ENCODE measurements at regions not wholly inside any gene's neighbourhood (a gene's known extent, or its start where the extent isn't known, plus 50 kb on each side); places are given as distances from the start of the nearest gene placed in this dataset.
A peak's percentile ranks its signal among the peaks of the same experiment; 100 is the strongest.

DNA sequence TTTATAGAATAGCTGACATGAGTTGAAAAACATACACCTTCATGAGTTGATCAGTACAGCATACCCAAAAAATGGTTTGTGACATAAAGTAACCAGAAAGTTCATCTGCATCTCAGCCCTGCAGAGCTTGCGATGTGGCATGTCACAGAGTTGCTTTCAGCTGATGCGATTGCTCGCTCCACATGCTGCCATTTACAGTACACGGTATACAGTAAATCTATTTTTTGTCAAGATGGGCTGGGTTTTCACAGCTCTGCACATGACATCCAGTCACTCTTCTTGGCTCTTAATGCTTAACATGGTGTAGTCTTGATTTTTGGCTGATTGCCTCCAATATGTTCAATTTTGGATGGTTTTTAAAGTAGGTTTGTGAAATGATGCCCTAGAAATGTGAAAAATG is 811.9 kb downstream of the SATB2 start:
- H3K9ac ChIP-seq (ENCODE audit: low read length in 5 of 5) = no peak overlapping the region
- H3K27ac ChIP-seq (ENCODE audit: low read depth, low read length) = no peak overlapping the region
- no peaks in the 10 kb centered on the region for H3K27me3 ChIP-seq (ENCODE audit: control insufficient read depth in 5 of 5, insufficient read depth in 4 of 5, low read length in 5 of 5)
- no peaks in the 10 kb centered on the region for H3K4me1 ChIP-seq (ENCODE audit: control insufficient read depth in 5 of 5, insufficient read depth in 5 of 5, low read length in 5 of 5)
- no peak overlapping the region for H3K4me3 ChIP-seq (ENCODE audit: low read depth in 1 of 5, low read length in 5 of 5)
- no peaks in the 10 kb centered on the region for H3K36me3 ChIP-seq (ENCODE audit: control insufficient read depth in 5 of 5, insufficient read depth in 5 of 5, low read length in 5 of 5)
- no peaks in the 10 kb centered on the region for H3K9me3 ChIP-seq (ENCODE audit: control insufficient read depth in 5 of 5, low read length in 5 of 5)

DNA sequence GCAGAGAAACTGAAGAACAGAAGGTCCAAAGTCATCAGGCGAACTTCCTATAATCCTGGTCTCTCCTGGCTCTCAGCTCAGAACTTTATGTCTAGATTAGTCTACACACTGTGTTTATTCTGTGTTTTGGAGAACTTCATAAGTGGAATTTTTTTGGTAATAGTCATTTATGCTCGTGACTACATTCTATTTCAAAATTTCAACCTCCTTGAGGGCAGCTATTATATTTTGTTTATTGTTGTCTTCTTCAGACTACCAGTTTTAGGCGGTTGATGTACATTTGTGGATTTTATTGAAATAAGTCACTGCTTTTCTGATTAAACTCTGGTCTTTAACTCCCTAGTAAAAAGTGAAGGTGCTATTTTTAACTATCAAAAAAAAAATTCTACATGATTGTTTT is 816.6 kb downstream of the SATB2 start:
- H3K4me3 ChIP-seq (ENCODE audit: low read depth in 1 of 5, low read length in 5 of 5) = no peak overlapping the region
- no peak overlapping the region for H3K9ac ChIP-seq (ENCODE audit: low read length in 5 of 5)
- no peak overlapping the region for H3K27ac ChIP-seq (ENCODE audit: low read depth, low read length)
- no peaks in the 10 kb centered on the region for H3K36me3 ChIP-seq (ENCODE audit: control insufficient read depth in 5 of 5, insufficient read depth in 5 of 5, low read length in 5 of 5)
- H3K4me1 ChIP-seq (ENCODE audit: control insufficient read depth in 5 of 5, insufficient read depth in 5 of 5, low read length in 5 of 5) = no peaks in the 10 kb centered on the region
- no peaks in the 10 kb centered on the region for H3K27me3 ChIP-seq (ENCODE audit: control insufficient read depth in 5 of 5, insufficient read depth in 4 of 5, low read length in 5 of 5)
- no peaks in the 10 kb centered on the region for H3K9me3 ChIP-seq (ENCODE audit: control insufficient read depth in 5 of 5, low read length in 5 of 5)

DNA sequence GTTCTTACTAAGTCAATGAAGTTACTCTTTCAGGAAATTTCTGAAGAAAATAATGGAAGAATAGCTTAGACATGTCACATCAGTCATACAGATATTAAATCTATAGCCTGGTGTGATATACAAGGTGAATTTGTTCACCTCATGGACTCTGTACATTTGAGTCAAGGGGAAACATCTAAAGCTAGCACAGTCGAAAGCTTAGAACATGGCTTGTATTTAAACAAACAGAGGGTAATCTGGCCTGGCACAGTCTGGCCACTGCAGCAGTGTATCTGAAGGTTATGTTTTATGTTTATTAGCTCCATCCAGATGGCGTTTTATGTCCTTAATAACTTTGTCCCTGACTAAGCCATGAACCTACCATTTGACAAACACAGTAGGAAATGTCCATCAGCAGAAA is 817.3 kb downstream of the SATB2 start:
- H3K9me3 ChIP-seq (ENCODE audit: control insufficient read depth in 5 of 5, low read length in 5 of 5) = no peaks in the 10 kb centered on the region
- H3K9ac ChIP-seq (ENCODE audit: low read length in 5 of 5) = no peak overlapping the region
- no peaks in the 10 kb centered on the region for H3K4me1 ChIP-seq (ENCODE audit: control insufficient read depth in 5 of 5, insufficient read depth in 5 of 5, low read length in 5 of 5)
- H3K27ac ChIP-seq (ENCODE audit: low read depth, low read length) = no peak overlapping the region
- H3K27me3 ChIP-seq (ENCODE audit: control insufficient read depth in 5 of 5, insufficient read depth in 4 of 5, low read length in 5 of 5) = no peaks in the 10 kb centered on the region
- H3K36me3 ChIP-seq (ENCODE audit: control insufficient read depth in 5 of 5, insufficient read depth in 5 of 5, low read length in 5 of 5) = no peaks in the 10 kb centered on the region
- no peak overlapping the region for H3K4me3 ChIP-seq (ENCODE audit: low read depth in 1 of 5, low read length in 5 of 5)

DNA sequence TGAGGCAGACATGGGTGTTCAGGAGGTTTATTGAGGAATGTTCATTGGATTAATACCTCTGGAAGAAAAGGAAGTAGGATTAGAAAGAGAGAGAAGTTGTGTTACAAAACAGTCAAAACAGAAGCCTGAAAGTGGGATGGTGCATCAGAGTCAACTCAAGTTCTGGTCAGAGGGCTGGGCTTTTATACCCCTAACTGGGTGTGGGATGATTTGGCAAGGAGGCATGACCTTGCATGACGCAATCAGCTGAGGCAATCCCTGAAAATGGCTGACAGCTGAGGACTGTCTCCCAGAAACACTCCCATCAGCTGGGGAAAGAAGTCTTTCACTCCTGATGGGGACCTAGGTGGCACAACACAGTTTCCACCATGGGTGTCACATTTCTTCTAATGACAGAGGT is 818.2 kb downstream of the SATB2 start:
- Histone ChIP-seq H3K27ac (ENCODE audit: low read depth, low read length) (no peak overlapping the region), H3K4me3 (ENCODE audit: low read depth in 1 of 5, low read length in 5 of 5) (no peak overlapping the region), H3K9ac (ENCODE audit: low read length in 5 of 5) (no peak overlapping the region), H3K36me3 (ENCODE audit: control insufficient read depth in 5 of 5, insufficient read depth in 5 of 5, low read length in 5 of 5) (no peaks in the 10 kb centered on the region), H3K4me1 (ENCODE audit: control insufficient read depth in 5 of 5, insufficient read depth in 5 of 5, low read length in 5 of 5) (no peaks in the 10 kb centered on the region), H3K27me3 (ENCODE audit: control insufficient read depth in 5 of 5, insufficient read depth in 4 of 5, low read length in 5 of 5) (no peaks in the 10 kb centered on the region), H3K9me3 (ENCODE audit: control insufficient read depth in 5 of 5, low read length in 5 of 5) (no peaks in the 10 kb centered on the region)

DNA sequence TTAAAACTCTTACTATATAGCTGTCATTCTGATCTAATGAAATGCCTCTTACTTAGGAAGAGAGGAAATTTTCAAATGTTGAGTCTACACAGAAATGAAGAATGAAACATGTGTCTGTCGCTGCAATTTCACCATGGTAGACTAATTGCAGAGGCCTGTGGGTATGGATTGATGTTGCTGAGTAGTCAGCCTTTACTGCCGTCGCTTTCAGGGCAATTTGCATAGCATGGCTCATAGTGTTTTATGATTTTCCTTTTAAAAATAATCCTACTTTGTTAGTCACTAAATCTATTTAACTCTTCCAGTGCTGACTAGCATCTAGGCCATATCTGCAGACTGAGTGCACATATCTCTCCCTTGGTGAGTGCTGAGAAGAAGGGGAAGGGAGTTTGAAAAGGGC is 819.2 kb downstream of the SATB2 start:
- Histone ChIP-seq H3K27ac (ENCODE audit: low read depth, low read length) (no peak overlapping the region), H3K9ac (ENCODE audit: low read length in 5 of 5) (no peak overlapping the region), H3K4me1 (ENCODE audit: control insufficient read depth in 5 of 5, insufficient read depth in 5 of 5, low read length in 5 of 5) (no peaks in the 10 kb centered on the region), H3K27me3 (ENCODE audit: control insufficient read depth in 5 of 5, insufficient read depth in 4 of 5, low read length in 5 of 5) (no peaks in the 10 kb centered on the region), H3K36me3 (ENCODE audit: control insufficient read depth in 5 of 5, insufficient read depth in 5 of 5, low read length in 5 of 5) (no peaks in the 10 kb centered on the region), H3K9me3 (ENCODE audit: control insufficient read depth in 5 of 5, low read length in 5 of 5) (no peaks in the 10 kb centered on the region), H3K4me3 (ENCODE audit: low read depth in 1 of 5, low read length in 5 of 5) (no peak overlapping the region)

DNA sequence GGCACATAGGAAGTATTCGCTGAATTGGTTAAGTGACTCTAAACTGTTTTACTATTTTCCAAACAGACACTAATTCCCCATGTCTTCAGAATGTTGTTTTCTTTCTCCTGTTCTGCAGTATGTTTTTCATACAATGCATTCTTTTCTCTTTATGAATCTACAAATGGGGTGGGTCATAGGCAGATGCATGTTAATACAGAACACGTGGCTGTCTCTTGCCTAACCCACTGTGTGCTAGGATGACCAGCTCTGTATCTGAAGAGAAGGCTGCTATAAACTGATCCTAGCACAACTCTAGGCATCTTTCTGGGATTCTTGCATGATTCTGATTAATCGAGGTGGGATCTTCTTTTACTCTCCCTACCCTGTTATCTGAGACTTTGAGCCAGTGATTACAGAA is 826.0 kb downstream of the PLCL1 start:
- Histone ChIP-seq H3K27ac (ENCODE audit: low read depth, low read length) (no peak overlapping the region), H3K4me3 (ENCODE audit: low read depth in 1 of 5, low read length in 5 of 5) (no peak overlapping the region), H3K27me3 (ENCODE audit: control insufficient read depth in 5 of 5, insufficient read depth in 4 of 5, low read length in 5 of 5) (no peaks in the 10 kb centered on the region), H3K36me3 (ENCODE audit: control insufficient read depth in 5 of 5, insufficient read depth in 5 of 5, low read length in 5 of 5) (no peaks in the 10 kb centered on the region), H3K9ac (ENCODE audit: low read length in 5 of 5) (no peak overlapping the region), H3K4me1 (ENCODE audit: control insufficient read depth in 5 of 5, insufficient read depth in 5 of 5, low read length in 5 of 5) (no peaks in the 10 kb centered on the region), H3K9me3 (ENCODE audit: control insufficient read depth in 5 of 5, low read length in 5 of 5) (no peaks in the 10 kb centered on the region)

DNA sequence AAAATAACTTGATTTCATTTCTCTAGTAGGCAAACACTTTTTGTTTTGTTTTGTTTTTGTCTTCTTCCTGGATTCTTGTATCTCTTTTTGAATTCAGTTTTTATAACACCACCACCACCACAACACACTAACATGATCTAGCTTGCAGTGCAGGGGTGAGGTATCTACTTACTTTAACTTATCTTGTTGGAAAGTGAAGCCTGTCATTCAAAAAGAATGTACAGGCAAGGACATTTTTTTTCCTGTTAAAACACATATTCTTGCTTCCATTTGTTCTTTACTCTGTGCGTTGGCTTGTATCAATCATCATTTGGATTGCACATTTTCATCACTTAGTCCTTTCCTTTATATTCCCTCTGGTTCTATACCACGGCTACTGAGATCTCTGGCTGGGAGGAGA is 824.2 kb downstream of the PLCL1 start:
- Histone ChIP-seq H3K9ac (ENCODE audit: low read length in 5 of 5) (no peak overlapping the region), H3K27me3 (ENCODE audit: control insufficient read depth in 5 of 5, insufficient read depth in 4 of 5, low read length in 5 of 5) (no peaks in the 10 kb centered on the region), H3K9me3 (ENCODE audit: control insufficient read depth in 5 of 5, low read length in 5 of 5) (no peaks in the 10 kb centered on the region), H3K27ac (ENCODE audit: low read depth, low read length) (no peak overlapping the region), H3K4me3 (ENCODE audit: low read depth in 1 of 5, low read length in 5 of 5) (no peak overlapping the region), H3K36me3 (ENCODE audit: control insufficient read depth in 5 of 5, insufficient read depth in 5 of 5, low read length in 5 of 5) (no peaks in the 10 kb centered on the region), H3K4me1 (ENCODE audit: control insufficient read depth in 5 of 5, insufficient read depth in 5 of 5, low read length in 5 of 5) (no peaks in the 10 kb centered on the region)

DNA sequence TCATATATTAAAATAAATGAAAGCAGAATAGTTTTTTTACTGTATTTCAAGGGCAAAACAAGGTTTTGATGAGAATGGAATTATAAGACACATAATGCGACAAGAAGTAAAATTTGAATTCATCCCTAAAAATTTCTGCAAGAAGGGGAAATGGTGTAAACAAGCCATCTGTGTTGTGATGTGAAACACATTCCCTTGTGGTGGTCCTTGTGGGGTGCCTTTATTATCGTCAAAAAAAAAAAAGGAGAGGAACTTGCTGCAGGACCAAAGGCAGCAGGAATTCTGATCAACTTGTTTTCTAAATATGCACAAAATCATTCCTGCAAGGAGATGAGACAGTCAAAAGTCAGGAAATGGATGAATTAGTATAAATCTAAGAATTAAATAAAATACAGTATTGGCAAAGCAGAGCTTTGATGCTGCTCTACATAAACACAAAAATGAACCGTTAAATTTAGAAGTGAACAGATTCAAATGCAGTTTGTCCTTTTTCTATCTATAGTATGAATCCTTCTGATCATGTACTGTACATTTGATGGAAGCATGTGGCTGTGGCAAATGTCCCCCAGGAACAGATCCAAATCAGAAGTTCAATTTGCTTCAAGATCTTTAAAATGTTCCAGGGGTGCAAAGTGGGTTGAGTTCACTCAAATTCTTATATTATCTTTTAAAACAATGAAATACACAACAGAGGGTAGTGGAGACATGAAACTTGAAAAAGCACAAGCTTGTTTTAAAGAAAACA is 818.8 kb downstream of the PLCL1 start:
- Histone ChIP-seq H3K36me3 (ENCODE audit: control insufficient read depth in 5 of 5, insufficient read depth in 5 of 5, low read length in 5 of 5) (no peaks in the 10 kb centered on the region), H3K27ac (ENCODE audit: low read depth, low read length) (no peak overlapping the region), H3K27me3 (ENCODE audit: control insufficient read depth in 5 of 5, insufficient read depth in 4 of 5, low read length in 5 of 5) (no peaks in the 10 kb centered on the region), H3K4me3 (ENCODE audit: low read depth in 1 of 5, low read length in 5 of 5) (no peak overlapping the region), H3K4me1 (ENCODE audit: control insufficient read depth in 5 of 5, insufficient read depth in 5 of 5, low read length in 5 of 5) (no peaks in the 10 kb centered on the region), H3K9ac (ENCODE audit: low read length in 5 of 5) (no peak overlapping the region), H3K9me3 (ENCODE audit: control insufficient read depth in 5 of 5, low read length in 5 of 5) (no peaks in the 10 kb centered on the region)

DNA sequence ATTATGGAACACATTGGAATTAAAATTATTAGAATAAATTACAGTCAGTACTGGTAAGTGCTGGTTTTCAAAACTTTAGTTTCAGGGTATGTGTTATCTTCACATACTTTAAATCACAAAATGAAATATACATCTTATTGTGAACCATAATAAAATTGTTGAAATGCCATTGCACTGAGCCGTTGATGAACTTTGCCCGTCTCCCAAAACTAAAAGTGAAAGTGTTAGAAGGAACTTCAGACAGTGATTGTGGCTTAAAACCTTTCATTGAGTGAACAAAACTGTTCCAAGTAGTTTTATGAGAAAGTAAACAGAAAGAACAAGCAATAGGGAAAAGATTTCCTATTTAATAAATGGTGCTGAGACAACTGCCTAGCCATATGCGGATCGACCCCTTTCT is 811.6 kb downstream of the PLCL1 start:
- Histone ChIP-seq H3K9me3 (ENCODE audit: control insufficient read depth in 5 of 5, low read length in 5 of 5) (no peaks in the 10 kb centered on the region), H3K27me3 (ENCODE audit: control insufficient read depth in 5 of 5, insufficient read depth in 4 of 5, low read length in 5 of 5) (no peaks in the 10 kb centered on the region), H3K36me3 (ENCODE audit: control insufficient read depth in 5 of 5, insufficient read depth in 5 of 5, low read length in 5 of 5) (no peaks in the 10 kb centered on the region), H3K4me3 (ENCODE audit: low read depth in 1 of 5, low read length in 5 of 5) (peak overlapping the region in 1 of 5 donors; percentile 35), H3K27ac (ENCODE audit: low read depth, low read length) (no peak overlapping the region), H3K4me1 (ENCODE audit: control insufficient read depth in 5 of 5, insufficient read depth in 5 of 5, low read length in 5 of 5) (no peaks in the 10 kb centered on the region), H3K9ac (ENCODE audit: low read length in 5 of 5) (peak overlapping the region in 1 of 5 donors; percentile 62)

DNA sequence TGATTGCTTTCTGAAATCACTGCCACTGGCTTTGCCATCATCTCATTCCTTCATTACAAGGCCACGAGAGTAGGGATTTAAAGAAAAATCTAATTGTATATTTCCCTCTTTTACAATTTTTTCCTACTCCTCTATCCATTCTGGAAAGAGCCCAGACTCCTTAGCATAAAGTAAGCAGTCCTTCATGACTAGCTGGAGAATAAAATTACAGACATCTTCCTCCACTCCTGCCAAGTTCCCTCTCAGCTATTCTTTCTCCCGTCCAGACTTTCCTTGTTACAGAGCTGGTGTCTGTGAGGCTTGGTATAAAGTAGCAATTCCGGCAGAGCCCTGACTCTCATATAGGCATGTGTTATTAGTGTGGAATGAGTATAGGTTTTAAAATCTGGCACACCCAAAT is 806.8 kb downstream of the PLCL1 start:
- H3K27ac ChIP-seq (ENCODE audit: low read depth, low read length) = no peak overlapping the region
- H3K9ac ChIP-seq (ENCODE audit: low read length in 5 of 5) = no peak overlapping the region
- no peaks in the 10 kb centered on the region for H3K9me3 ChIP-seq (ENCODE audit: control insufficient read depth in 5 of 5, low read length in 5 of 5)
- no peaks in the 10 kb centered on the region for H3K27me3 ChIP-seq (ENCODE audit: control insufficient read depth in 5 of 5, insufficient read depth in 4 of 5, low read length in 5 of 5)
- no peak overlapping the region for H3K4me3 ChIP-seq (ENCODE audit: low read depth in 1 of 5, low read length in 5 of 5)
- H3K4me1 ChIP-seq (ENCODE audit: control insufficient read depth in 5 of 5, insufficient read depth in 5 of 5, low read length in 5 of 5) = no peaks in the 10 kb centered on the region
- no peaks in the 10 kb centered on the region for H3K36me3 ChIP-seq (ENCODE audit: control insufficient read depth in 5 of 5, insufficient read depth in 5 of 5, low read length in 5 of 5)

DNA sequence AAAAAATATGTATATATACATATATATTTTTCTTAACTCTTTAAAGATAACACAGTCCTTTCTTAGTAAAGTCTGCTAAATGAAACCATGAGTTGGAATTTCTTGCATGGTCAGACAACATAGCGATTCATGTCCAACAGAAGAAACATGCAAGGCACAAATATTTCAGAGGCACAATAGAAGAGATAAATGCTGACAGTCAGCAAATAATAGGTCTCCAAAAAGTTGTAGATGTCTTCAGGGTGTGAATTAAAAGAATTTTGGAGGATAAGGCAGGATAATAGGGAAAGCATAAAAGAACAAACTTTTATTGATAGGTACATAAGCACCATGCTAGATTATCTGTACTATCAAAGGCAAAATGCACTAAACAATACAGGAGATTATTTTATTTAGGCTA is 800.2 kb downstream of the PLCL1 start:
- Histone ChIP-seq H3K4me3 (ENCODE audit: low read depth in 1 of 5, low read length in 5 of 5) (no peak overlapping the region), H3K27me3 (ENCODE audit: control insufficient read depth in 5 of 5, insufficient read depth in 4 of 5, low read length in 5 of 5) (no peaks in the 10 kb centered on the region), H3K36me3 (ENCODE audit: control insufficient read depth in 5 of 5, insufficient read depth in 5 of 5, low read length in 5 of 5) (no peaks in the 10 kb centered on the region), H3K27ac (ENCODE audit: low read depth, low read length) (no peak overlapping the region), H3K9ac (ENCODE audit: low read length in 5 of 5) (no peak overlapping the region), H3K4me1 (ENCODE audit: control insufficient read depth in 5 of 5, insufficient read depth in 5 of 5, low read length in 5 of 5) (no peaks in the 10 kb centered on the region), H3K9me3 (ENCODE audit: control insufficient read depth in 5 of 5, low read length in 5 of 5) (no peaks in the 10 kb centered on the region)
